ENCODE measurements at regions not wholly inside any gene's neighbourhood (a gene's known extent, or its start where the extent isn't known, plus 50 kb on each side); places are given as distances from the start of the nearest gene placed in this dataset.

DNA sequence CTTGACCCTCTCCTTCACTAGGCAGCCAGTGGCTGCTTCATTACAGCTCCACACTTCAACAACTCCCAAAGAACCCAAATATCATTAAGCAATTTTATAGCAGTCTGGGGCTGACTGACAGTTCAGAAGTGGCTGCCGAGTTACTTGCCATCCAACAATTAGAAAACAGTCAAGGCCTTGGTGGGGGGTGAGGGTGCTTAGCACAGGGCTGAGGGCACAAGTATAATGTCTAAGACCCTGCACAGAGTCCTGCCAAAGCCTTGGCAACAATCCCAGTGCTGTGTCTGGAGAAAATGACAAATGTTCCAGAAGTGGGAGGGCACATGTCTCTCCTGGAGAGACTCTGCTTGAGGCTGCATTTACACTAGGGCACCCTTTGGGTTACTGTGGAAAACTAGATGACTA, 71.1 kb downstream of the CXCL12 start:
- Histone ChIP-seq H3K4me3 (ENCODE audit: insufficient read depth, low read depth, low read length, poor library complexity, severe bottlenecking) (no peak overlapping the region), H3K9me3 (ENCODE audit: control insufficient read depth, low read length) (no peaks in the 10 kb centered on the region), H3K36me3 (ENCODE audit: control insufficient read depth, insufficient read depth, low read length) (no peaks in the 10 kb centered on the region), H3K27ac (ENCODE audit: insufficient read depth, low read length, poor library complexity, severe bottlenecking) (no peak overlapping the region), H3K4me1 (ENCODE audit: control insufficient read depth, insufficient read depth, low read length, poor library complexity, severe bottlenecking) (peaks cover 3% of the 10 kb centered on the region), H3K27me3 (replicated peaks; ENCODE audit: control insufficient read depth, insufficient read depth, low read length, poor library complexity, severe bottlenecking) (no peaks in the 10 kb centered on the region)
- DNase-seq = no peak

GRCh38 chr10:44312401-44312800, 72.5 kb downstream of the CXCL12 start:
- Histone ChIP-seq H3K36me3 (ENCODE audit: control insufficient read depth, insufficient read depth, low read length) (no peaks in the 10 kb centered on the region), H3K9me3 (ENCODE audit: control insufficient read depth, low read length) (no peaks in the 10 kb centered on the region), H3K27me3 (replicated peaks; ENCODE audit: control insufficient read depth, insufficient read depth, low read length, poor library complexity, severe bottlenecking) (no peaks in the 10 kb centered on the region), H3K4me3 (ENCODE audit: insufficient read depth, low read depth, low read length, poor library complexity, severe bottlenecking) (no peak overlapping the region), H3K4me1 (ENCODE audit: control insufficient read depth, insufficient read depth, low read length, poor library complexity, severe bottlenecking) (peaks cover 3% of the 10 kb centered on the region), H3K27ac (ENCODE audit: insufficient read depth, low read length, poor library complexity, severe bottlenecking) (no peak overlapping the region)
- no peak for DNase-seq

DNA sequence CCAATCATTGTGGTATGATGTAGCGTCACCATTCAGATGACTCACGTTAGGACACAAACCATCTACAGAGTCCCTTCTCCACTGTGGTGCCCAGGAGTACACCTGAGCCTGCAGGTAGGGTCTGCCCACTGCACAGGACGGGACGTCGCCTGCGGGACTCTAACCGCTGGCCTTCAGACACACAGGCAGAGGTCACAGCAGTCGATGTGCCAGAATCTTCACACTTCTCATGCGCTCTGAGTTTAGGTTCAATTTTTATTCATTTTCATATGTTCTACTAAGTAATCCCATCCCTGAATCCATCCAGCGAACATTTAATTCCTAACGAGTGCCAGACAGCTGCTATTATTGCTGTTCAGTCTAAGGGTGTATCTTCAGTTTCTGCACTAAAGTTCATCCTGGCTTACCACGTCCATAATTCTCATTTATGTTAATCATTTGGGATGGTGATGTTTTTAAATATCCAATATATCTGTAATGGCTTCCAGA, 73.3 kb downstream of the CXCL12 start:
- no peak overlapping the region for H3K27ac ChIP-seq (ENCODE audit: insufficient read depth, low read length, poor library complexity, severe bottlenecking)
- DNase-seq = no peak

GRCh38 chr10:44310762-44311562, 73.9 kb downstream of the CXCL12 start:
- Histone ChIP-seq H3K27ac (ENCODE audit: insufficient read depth, low read length, poor library complexity, severe bottlenecking) (no peak overlapping the region), H3K9me3 (ENCODE audit: control insufficient read depth, low read length) (no peaks in the 10 kb centered on the region), H3K4me3 (ENCODE audit: insufficient read depth, low read depth, low read length, poor library complexity, severe bottlenecking) (peak overlapping the region; percentile 51), H3K4me1 (ENCODE audit: control insufficient read depth, insufficient read depth, low read length, poor library complexity, severe bottlenecking) (peaks cover 3% of the 10 kb centered on the region), H3K36me3 (ENCODE audit: control insufficient read depth, insufficient read depth, low read length) (no peaks in the 10 kb centered on the region), H3K27me3 (replicated peaks; ENCODE audit: control insufficient read depth, insufficient read depth, low read length, poor library complexity, severe bottlenecking) (no peaks in the 10 kb centered on the region)
- peak; percentile 13 to 31 (median 22) for DNase-seq

More for the DNA sequence above, 73.3 kb downstream of the CXCL12 start:
- H3K4me1 ChIP-seq (ENCODE audit: control insufficient read depth, insufficient read depth, low read length, poor library complexity, severe bottlenecking) = peaks cover 3% of the 10 kb centered on the region
- no peaks in the 10 kb centered on the region for H3K9me3 ChIP-seq (ENCODE audit: control insufficient read depth, low read length)
- no peak overlapping the region for H3K4me3 ChIP-seq (ENCODE audit: insufficient read depth, low read depth, low read length, poor library complexity, severe bottlenecking)
- H3K36me3 ChIP-seq (ENCODE audit: control insufficient read depth, insufficient read depth, low read length) = no peaks in the 10 kb centered on the region
- H3K27me3 ChIP-seq (replicated peaks; ENCODE audit: control insufficient read depth, insufficient read depth, low read length, poor library complexity, severe bottlenecking) = no peaks in the 10 kb centered on the region

DNA sequence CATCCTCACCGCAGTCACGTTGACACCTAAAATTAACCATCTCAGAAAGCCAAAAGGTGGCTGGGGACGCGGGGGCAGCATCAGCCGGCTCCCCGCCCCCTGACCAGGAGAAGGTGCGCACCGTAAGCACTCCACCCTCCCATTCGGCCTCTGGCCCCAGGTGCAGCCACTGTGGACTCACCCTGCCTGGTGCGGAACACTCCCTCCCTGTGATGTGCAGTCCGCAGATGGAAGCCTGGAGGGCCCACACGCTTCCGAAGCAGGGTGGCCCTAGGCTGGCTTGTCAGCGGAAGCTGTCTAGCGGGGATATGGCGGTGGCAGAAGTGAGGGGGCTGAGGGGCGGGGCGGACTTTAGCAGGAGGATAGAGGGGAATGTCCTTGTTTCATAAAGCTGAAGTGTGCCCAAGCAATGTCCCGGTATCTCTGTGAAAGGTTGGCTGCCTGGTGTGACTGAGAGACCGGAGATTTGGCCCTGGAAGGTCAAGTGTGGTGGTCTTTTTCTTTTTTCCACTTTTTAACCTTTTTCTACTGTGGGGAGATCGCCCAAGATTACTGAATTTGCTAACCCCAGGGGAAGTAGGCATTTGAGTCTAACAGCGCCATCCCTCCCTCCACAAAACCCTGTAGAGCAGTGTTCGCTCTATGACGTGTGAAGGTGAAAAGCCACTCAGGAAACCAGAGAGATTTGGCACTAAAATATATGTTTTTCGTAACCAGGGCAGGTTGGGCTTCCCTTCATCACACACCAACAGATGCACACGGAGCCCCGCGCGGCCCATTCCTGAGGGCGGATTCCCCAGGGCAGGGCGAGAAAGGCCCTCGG, 74.7 kb downstream of the CXCL12 start:
- Histone ChIP-seq H3K27me3 (replicated peaks; ENCODE audit: control insufficient read depth, insufficient read depth, low read length, poor library complexity, severe bottlenecking) (no peaks in the 10 kb centered on the region), H3K4me1 (ENCODE audit: control insufficient read depth, insufficient read depth, low read length, poor library complexity, severe bottlenecking) (peaks cover 3% of the 10 kb centered on the region), H3K9me3 (ENCODE audit: control insufficient read depth, low read length) (no peaks in the 10 kb centered on the region), H3K4me3 (ENCODE audit: insufficient read depth, low read depth, low read length, poor library complexity, severe bottlenecking) (no peak overlapping the region), H3K27ac (ENCODE audit: insufficient read depth, low read length, poor library complexity, severe bottlenecking) (no peak overlapping the region), H3K36me3 (ENCODE audit: control insufficient read depth, insufficient read depth, low read length) (no peaks in the 10 kb centered on the region)
- DNase-seq = no peak

DNA sequence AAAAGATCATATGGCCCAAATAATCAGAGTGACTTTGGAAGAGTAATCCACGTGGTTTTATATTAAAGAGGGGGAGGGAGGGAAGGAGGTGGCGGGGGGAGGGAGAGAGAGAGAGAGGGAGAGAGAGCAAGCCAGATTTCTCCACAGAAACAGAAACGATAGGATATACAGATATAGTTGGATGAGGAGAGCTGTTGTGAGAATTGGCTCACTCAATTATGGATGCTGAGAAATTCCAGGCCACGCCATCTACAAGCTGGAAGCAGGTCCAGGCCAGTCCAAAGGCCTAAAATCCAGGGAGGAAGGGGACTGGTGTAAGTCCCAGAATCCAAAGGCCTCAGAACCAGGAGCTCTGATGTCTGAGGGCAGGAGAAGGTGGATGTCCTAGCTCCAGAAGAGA, 75.5 kb downstream of the CXCL12 start:
- H3K27ac ChIP-seq (ENCODE audit: insufficient read depth, low read length, poor library complexity, severe bottlenecking) = no peak overlapping the region
- no peak for DNase-seq
- no peaks in the 10 kb centered on the region for H3K9me3 ChIP-seq (ENCODE audit: control insufficient read depth, low read length)
- H3K27me3 ChIP-seq (replicated peaks; ENCODE audit: control insufficient read depth, insufficient read depth, low read length, poor library complexity, severe bottlenecking) = no peaks in the 10 kb centered on the region
- no peaks in the 10 kb centered on the region for H3K36me3 ChIP-seq (ENCODE audit: control insufficient read depth, insufficient read depth, low read length)
- peaks cover 3% of the 10 kb centered on the region for H3K4me1 ChIP-seq (ENCODE audit: control insufficient read depth, insufficient read depth, low read length, poor library complexity, severe bottlenecking)
- no peak overlapping the region for H3K4me3 ChIP-seq (ENCODE audit: insufficient read depth, low read depth, low read length, poor library complexity, severe bottlenecking)

DNA sequence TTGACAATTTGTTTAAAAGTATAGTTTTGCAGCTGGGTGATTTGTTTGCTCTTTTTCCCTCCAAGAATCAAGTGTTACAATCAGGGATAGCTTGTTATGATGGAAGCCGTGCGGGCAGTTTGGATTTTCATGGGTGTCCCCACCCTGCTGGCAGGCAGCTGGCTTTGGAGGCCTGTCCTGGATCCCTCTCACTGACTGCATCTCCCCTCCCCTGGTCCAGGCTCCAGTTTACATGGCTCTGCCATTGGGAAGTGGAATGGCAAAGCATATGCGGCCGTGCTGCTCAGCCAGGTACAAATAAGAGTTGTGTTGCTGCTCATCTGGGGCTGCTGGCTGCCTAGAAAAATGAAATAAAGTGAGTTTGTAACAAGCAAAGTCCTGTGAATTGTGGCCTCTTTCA, 76.0 kb downstream of the CXCL12 start:
- Histone ChIP-seq H3K4me3 (ENCODE audit: insufficient read depth, low read depth, low read length, poor library complexity, severe bottlenecking) (no peak overlapping the region), H3K36me3 (ENCODE audit: control insufficient read depth, insufficient read depth, low read length) (no peaks in the 10 kb centered on the region)

GRCh38 chr10:44307691-44308090, 77.2 kb downstream of the CXCL12 start:
- Histone ChIP-seq H3K27me3 (replicated peaks; ENCODE audit: control insufficient read depth, insufficient read depth, low read length, poor library complexity, severe bottlenecking) (no peaks in the 10 kb centered on the region), H3K27ac (ENCODE audit: insufficient read depth, low read length, poor library complexity, severe bottlenecking) (no peak overlapping the region)

More for the DNA sequence above, 76.0 kb downstream of the CXCL12 start:
- H3K27ac ChIP-seq (ENCODE audit: insufficient read depth, low read length, poor library complexity, severe bottlenecking) = no peak overlapping the region
- no peak for DNase-seq
- peaks cover 3% of the 10 kb centered on the region for H3K4me1 ChIP-seq (ENCODE audit: control insufficient read depth, insufficient read depth, low read length, poor library complexity, severe bottlenecking)
- no peaks in the 10 kb centered on the region for H3K27me3 ChIP-seq (replicated peaks; ENCODE audit: control insufficient read depth, insufficient read depth, low read length, poor library complexity, severe bottlenecking)
- H3K9me3 ChIP-seq (ENCODE audit: control insufficient read depth, low read length) = no peaks in the 10 kb centered on the region

DNA sequence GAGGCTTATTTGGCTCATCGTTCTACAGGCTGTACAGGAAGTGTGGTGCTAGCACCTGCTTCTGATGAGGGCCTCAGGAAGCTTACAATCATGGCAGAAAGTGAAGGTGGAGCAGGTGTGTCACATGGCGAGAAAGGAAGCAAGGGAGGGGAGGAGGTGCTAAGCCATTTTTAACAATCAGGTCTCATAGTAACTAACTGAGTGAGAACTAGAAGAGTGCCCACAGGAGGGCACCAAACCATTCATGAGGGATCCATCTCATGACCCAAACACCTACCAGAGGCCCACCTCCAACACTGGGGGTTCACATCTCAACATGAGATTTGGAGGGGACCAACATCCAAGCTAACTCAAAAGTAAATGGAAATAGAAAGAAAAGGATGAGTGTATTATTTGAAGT, 78.1 kb downstream of the CXCL12 start:
- Histone ChIP-seq H3K4me3 (ENCODE audit: insufficient read depth, low read depth, low read length, poor library complexity, severe bottlenecking) (no peak overlapping the region), H3K27me3 (replicated peaks; ENCODE audit: control insufficient read depth, insufficient read depth, low read length, poor library complexity, severe bottlenecking) (no peaks in the 10 kb centered on the region), H3K9me3 (ENCODE audit: control insufficient read depth, low read length) (no peaks in the 10 kb centered on the region), H3K4me1 (ENCODE audit: control insufficient read depth, insufficient read depth, low read length, poor library complexity, severe bottlenecking) (peaks cover 3% of the 10 kb centered on the region), H3K27ac (ENCODE audit: insufficient read depth, low read length, poor library complexity, severe bottlenecking) (no peak overlapping the region), H3K36me3 (ENCODE audit: control insufficient read depth, insufficient read depth, low read length) (no peaks in the 10 kb centered on the region)
- DNase-seq = no peak

More at GRCh38 chr10:44307691-44308090, 77.2 kb downstream of the CXCL12 start:
- Histone ChIP-seq H3K4me1 (ENCODE audit: control insufficient read depth, insufficient read depth, low read length, poor library complexity, severe bottlenecking) (peaks cover 3% of the 10 kb centered on the region), H3K4me3 (ENCODE audit: insufficient read depth, low read depth, low read length, poor library complexity, severe bottlenecking) (no peak overlapping the region), H3K9me3 (ENCODE audit: control insufficient read depth, low read length) (no peaks in the 10 kb centered on the region), H3K36me3 (ENCODE audit: control insufficient read depth, insufficient read depth, low read length) (no peaks in the 10 kb centered on the region)
- DNase-seq = no peak
